K562 (cell line): ENCODE measurements at regions not wholly inside any gene's neighbourhood (a gene's known extent, or its start where the extent isn't known, plus 50 kb on each side); places are given as distances from the start of the nearest gene placed in this dataset.

ENCODE experiments used
- ARID1B ChIP-seq: fragments of 450-650 bp; IDR thresholded peaks from 2 replicates; pipeline ENCODE4 v1.6.1; 2016; ENCODE audit warnings: antibody characterized with exemption, mild to moderate bottlenecking, inconsistent platforms
- ATF4 ChIP-seq: fragments of 450-650 bp; formaldehyde crosslinking; IDR thresholded peaks from 2 replicates; pipeline ENCODE4 v1.4.0; 2022; ENCODE audit warnings: mild to moderate bottlenecking, moderate library complexity
- BMI1 ChIP-seq: fragments of 150-350 bp; IDR thresholded peaks from 2 replicates; pipeline ENCODE4 v1.6.1; 2014; ENCODE audit warnings: low read length
- CCNT2 ChIP-seq: IDR thresholded peaks from 2 replicates; pipeline ENCODE4 v1.6.1; 2011; ENCODE audit warnings: borderline replicate concordance, low read depth, mild to moderate bottlenecking, moderate library complexity, mixed read lengths, low read length; ENCODE audit not compliant: insufficient read length; ENCODE audit errors: extremely low read depth
- CTBP1 ChIP-seq: fragments of 450-650 bp; IDR thresholded peaks from 2 replicates; pipeline ENCODE4 v1.6.1; 2016; ENCODE audit warnings: borderline replicate concordance
- DNMT1 ChIP-seq: fragments of 450-650 bp; IDR thresholded peaks from 2 replicates; pipeline ENCODE4 v1.6.1; 2016; ENCODE audit warnings: antibody characterized with exemption, mild to moderate bottlenecking
- FUS ChIP-seq: fragments of 200-400 bp; formaldehyde crosslinking; optimal IDR thresholded peaks from 2 replicates; pipeline ENCODE3; 2017; ENCODE audit warnings: low read depth, low read length
- HMGN3 ChIP-seq: IDR thresholded peaks from 2 replicates; pipeline ENCODE4 v1.6.1; 2011; ENCODE audit warnings: borderline replicate concordance, low read depth, mild to moderate bottlenecking, mixed read lengths, low read length; ENCODE audit not compliant: insufficient read length; ENCODE audit errors: extremely low read depth
- MITF ChIP-seq: IDR thresholded peaks from 2 replicates; pipeline ENCODE4 v1.6.1; 2014; ENCODE audit warnings: antibody characterized with exemption
- PBX2 ChIP-seq, 2 experiments: IDR thresholded peaks in 1 of 2; conservative IDR thresholded peaks in 1 of 2; 2 replicates each; pipeline ENCODE4 v1.6.1; 2016; ENCODE audit warnings: low read depth in 2 of 2, mild to moderate bottlenecking in 1 of 2, missing compliant biosample characterization in 1 of 2, missing genetic modification characterization in 1 of 2, moderate library complexity in 1 of 2
- PCBP2 ChIP-seq: fragments of 200-400 bp; formaldehyde crosslinking; IDR thresholded peaks from 2 replicates; pipeline ENCODE4 v1.6.1; 2018; ENCODE audit warnings: low read length, low read depth, mild to moderate bottlenecking, moderate library complexity; ENCODE audit not compliant: poor library complexity, severe bottlenecking
- PML ChIP-seq: IDR thresholded peaks from 2 replicates; pipeline ENCODE4 v1.6.1; 2012; ENCODE audit warnings: low read length, inconsistent platforms
- POLR2G ChIP-seq: fragments of 200-400 bp; formaldehyde crosslinking; IDR thresholded peaks from 2 replicates; pipeline ENCODE4 v1.6.1; 2017; ENCODE audit warnings: low read depth, mild to moderate bottlenecking, antibody characterized with exemption, low read length, moderate library complexity
- PTBP1 ChIP-seq: fragments of 200-400 bp; formaldehyde crosslinking; IDR thresholded peaks from 2 replicates; pipeline ENCODE4 v1.6.1; 2017; ENCODE audit warnings: low read depth, low read length
- RBM22 ChIP-seq: fragments of 200-400 bp; formaldehyde crosslinking; IDR thresholded peaks from 2 replicates; pipeline ENCODE4 v1.6.1; 2018; ENCODE audit warnings: low read length, low read depth; ENCODE audit not compliant: poor library complexity, severe bottlenecking
- RBM25 ChIP-seq: fragments of 200-400 bp; formaldehyde crosslinking; IDR thresholded peaks from 2 replicates; pipeline ENCODE4 v1.6.1; 2018; ENCODE audit warnings: low read length, low read depth, moderate library complexity; ENCODE audit not compliant: severe bottlenecking
- SIX5 ChIP-seq, 2 experiments: IDR thresholded peaks; 2 replicates each; pipeline ENCODE4 v1.6.1; 2011; ENCODE audit warnings: low read length in 2 of 2, borderline replicate concordance in 1 of 2, low read depth in 1 of 2, mild to moderate bottlenecking in 1 of 2, moderate library complexity in 1 of 2; ENCODE audit not compliant: insufficient read depth in 1 of 2
- ZFX ChIP-seq: sonication (generic); formaldehyde crosslinking; IDR thresholded peaks from 2 replicates; pipeline ENCODE4 v1.8.0; 2022; ENCODE audit warnings: mild to moderate bottlenecking, missing genetic modification reagents, moderate library complexity
- ZNF121 ChIP-seq: sonication (generic); formaldehyde crosslinking; conservative IDR thresholded peaks from 2 replicates; pipeline ENCODE4 v1.8.0; 2022; ENCODE audit warnings: missing genetic modification reagents
- ZNF282 ChIP-seq: sonication (generic); formaldehyde crosslinking; IDR thresholded peaks from 2 replicates; pipeline ENCODE4 v1.8.1; 2023; ENCODE audit warnings: missing genetic modification reagents
- ZNF57 ChIP-seq: fragments of 450-650 bp; formaldehyde crosslinking; IDR thresholded peaks from 2 replicates; pipeline ENCODE4 v1.4.0; 2020; ENCODE audit warnings: mild to moderate bottlenecking, moderate library complexity
- TF ChIP-seq, protein P1 (sequence below), 2 experiments: fragments of 450-650 bp in 1 of 2; sonication (generic) in 1 of 2; formaldehyde crosslinking; conservative IDR thresholded peaks; 2 replicates each; pipeline versions ENCODE4 v1.4.0 to v1.8.1; 2020 to 2022; ENCODE audit warnings: mild to moderate bottlenecking in 1 of 2, missing genetic modification reagents in 1 of 2

DNA sequence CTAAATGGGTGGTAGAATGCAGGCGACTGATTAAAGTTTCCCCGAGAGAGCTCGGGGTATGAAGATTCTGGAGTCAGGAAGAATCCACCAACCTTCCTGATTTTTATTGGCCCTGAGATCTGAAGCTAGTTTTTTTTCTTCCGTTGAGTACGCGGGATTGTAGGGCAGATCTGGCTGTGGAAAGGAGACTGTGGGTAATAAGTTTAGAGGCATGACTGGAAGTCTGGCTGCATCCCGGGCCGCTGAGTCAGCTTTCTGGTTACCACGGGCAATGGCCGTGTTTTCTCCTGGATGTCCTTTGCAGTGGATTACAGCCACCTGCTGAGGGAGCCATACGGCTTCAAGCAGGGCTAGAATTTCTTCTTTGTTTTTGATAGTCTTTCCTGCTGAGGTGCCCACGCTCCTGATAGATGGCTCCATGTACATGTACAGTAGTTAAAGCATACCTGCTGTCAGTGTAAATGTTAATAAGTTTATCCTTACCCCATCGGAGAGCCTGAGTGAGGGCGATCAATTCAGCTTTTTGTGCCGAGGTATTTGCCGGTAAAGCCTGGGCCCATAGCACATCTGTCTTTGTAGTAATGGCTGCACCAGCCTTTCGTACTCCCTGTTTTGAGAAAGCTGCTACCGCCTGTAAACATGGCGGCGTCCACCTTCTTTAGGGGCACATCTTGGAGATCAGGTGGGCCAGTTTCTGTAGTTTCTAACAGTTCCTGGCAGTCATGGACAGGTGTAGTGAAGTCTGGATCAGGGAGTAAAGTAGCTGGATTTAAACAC, 154.0 kb downstream of the TRIM27 start (continued):
- no peak for TF ChIP-seq ATF4 (CRISPR knock-in tag)
- TF ChIP-seq, protein P1, sequence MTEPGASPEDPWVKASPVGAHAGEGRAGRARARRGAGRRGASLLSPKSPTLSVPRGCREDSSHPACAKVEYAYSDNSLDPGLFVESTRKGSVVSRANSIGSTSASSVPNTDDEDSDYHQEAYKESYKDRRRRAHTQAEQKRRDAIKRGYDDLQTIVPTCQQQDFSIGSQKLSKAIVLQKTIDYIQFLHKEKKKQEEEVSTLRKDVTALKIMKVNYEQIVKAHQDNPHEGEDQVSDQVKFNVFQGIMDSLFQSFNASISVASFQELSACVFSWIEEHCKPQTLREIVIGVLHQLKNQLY (CRISPR knock-in tag; conservative IDR thresholded peaks at IDR 0.05) = no peak
- TF ChIP-seq HMGN3 = no peak
- TF ChIP-seq POLR2G = no peak
- no peak for TF ChIP-seq PTBP1
- no peak for TF ChIP-seq PCBP2
- TF ChIP-seq PML = no peak
- TF ChIP-seq ARID1B = 0 out of 2 replicates have a peak, but pooled peaks have one; percentile 27
- TF ChIP-seq SIX5 (IDR thresholded peaks at IDR 0.05; ENCODE audit: borderline replicate concordance in 1 of 2, insufficient read depth in 1 of 2, low read depth in 1 of 2, low read length in 2 of 2) = no peak
- no peak for TF ChIP-seq PBX2 (CRISPR knock-in tag; IDR thresholded peaks at IDR 0.05; ENCODE audit: low read depth)
- no peak for TF ChIP-seq PBX2 (tag; conservative IDR thresholded peaks at IDR 0.05; ENCODE audit: low read depth)
- no peak for TF ChIP-seq DNMT1
- no peak for TF ChIP-seq FUS
- no peak for TF ChIP-seq ZNF121 (CRISPR knock-in tag)
- TF ChIP-seq CCNT2 = no peak
- no peak for TF ChIP-seq RBM22
- no peak for TF ChIP-seq MITF
- TF ChIP-seq BMI1 = peak; percentile 55; the same call in 1 of the 2 replicates
- TF ChIP-seq ZFX (CRISPR knock-in tag) = 0 out of 2 replicates have a peak, but pooled peaks have one; percentile 3
- no peak for TF ChIP-seq ZNF57
- TF ChIP-seq CTBP1 = peak; percentile 85
- no peak for TF ChIP-seq ZNF282 (CRISPR knock-in tag)
- TF ChIP-seq RBM25 = no peak
